Right ventricle myocardium superior (tissue), 1 donor: ENCODE measurements at regions not wholly inside any gene's neighbourhood (a gene's known extent, or its start where the extent isn't known, plus 50 kb on each side); places are given as distances from the start of the nearest gene placed in this dataset.

ENCODE experiments used
- ATAC-seq: fragments of 200-7000 bp; cut with Tn5 transposase; one replicate; pipeline ENCODE4 v1.9.1; 2020; ENCODE audit warnings: mild to moderate bottlenecking; ENCODE audit not compliant: poor library complexity
- DNase-seq: peaks from one replicate; pipeline ENCODE4 v3.0.0-alpha.2; 2020
- intact Hi-C: fragments of 100-400 bp; cut with DNase I; formaldehyde crosslinking; loops from one replicate; pipeline ENCODE4 v1.11.2; 2022
- donor health status: DM: no; HTN: yes; CAD: no; lungs with severe emphysema.

- ATAC-seq (no peak), DNase-seq (no peak)
- intact Hi-C loops, result no loop called here
Observed at GRCh38 chr3:178297740-178298139, 238.5 kb upstream of the KCNMB2 start.

- intact Hi-C loops, result no loop called here
- no peak for ATAC-seq
- DNase-seq, result no peak
Observed at GRCh38 chr3:178300441-178300959, 235.7 kb upstream of the KCNMB2 start.

GRCh38 chr3:178302966-178303930 is 233.0 kb upstream of the KCNMB2 start:
- DNase-seq, result no peak
- no peak for ATAC-seq
- intact Hi-C loops, result no loop called here

GRCh38 chr3:178304758-178305467 is 231.3 kb upstream of the KCNMB2 start:
- ATAC-seq (no peak), DNase-seq (no peak)
- intact Hi-C loops, result no loop called here

GRCh38 chr3:178306432-178307115 is 229.7 kb upstream of the KCNMB2 start:
- intact Hi-C loops, result no loop called here
- ATAC-seq (no peak), DNase-seq (no peak)

- ATAC-seq (no peak), DNase-seq (no peak)
- intact Hi-C loops, result no loop called here
Observed at GRCh38 chr3:178308771-178309170, 227.5 kb upstream of the KCNMB2 start.

GRCh38 chr3:178310949-178311348 is 225.3 kb upstream of the KCNMB2 start:
- intact Hi-C loops, result no loop called here

GRCh38 chr3:178313716-178314115 is 222.5 kb upstream of the KCNMB2 start:
- intact Hi-C loops, result no loop called here
- DNase-seq, result no peak
- ATAC-seq, result no peak

More at GRCh38 chr3:178310949-178311348, 225.3 kb upstream of the KCNMB2 start:
- no peak for ATAC-seq
- DNase-seq, result no peak

- DNase-seq (no peak), ATAC-seq (no peak)
- intact Hi-C loops, result no loop called here
Observed at GRCh38 chr3:178318340-178318739, 217.9 kb upstream of the KCNMB2 start.

GRCh38 chr3:178318941-178319816 is 217.1 kb upstream of the KCNMB2 start:
- intact Hi-C loops, result no loop called here
- no peak for ATAC-seq
- DNase-seq, result no peak

GRCh38 chr3:178320456-178321351 is 215.5 kb upstream of the KCNMB2 start:
- ATAC-seq (peak; percentile 95), DNase-seq (peak; percentile 73)
- intact Hi-C loops, result no loop called here

GRCh38 chr3:178324356-178324755 is 211.9 kb upstream of the KCNMB2 start:
- no peak for DNase-seq
- intact Hi-C loops, result no loop called here
- ATAC-seq, result no peak

- intact Hi-C loops, result no loop called here
- no peak for ATAC-seq
Observed at GRCh38 chr3:178325330-178325729, 210.9 kb upstream of the KCNMB2 start.

GRCh38 chr3:178329936-178330335 is 206.3 kb upstream of the KCNMB2 start:
- intact Hi-C loops, result no loop called here
- DNase-seq (no peak), ATAC-seq (no peak)

More at GRCh38 chr3:178325330-178325729, 210.9 kb upstream of the KCNMB2 start:
- no peak for DNase-seq

GRCh38 chr3:178334239-178334638 is 202.0 kb upstream of the KCNMB2 start:
- intact Hi-C loops, result no loop called here
- DNase-seq (no peak), ATAC-seq (no peak)

- ATAC-seq (no peak), DNase-seq (no peak)
- intact Hi-C loops, result no loop called here
Observed at GRCh38 chr3:178336336-178336735, 199.9 kb upstream of the KCNMB2 start.

- DNase-seq (no peak), ATAC-seq (no peak)
- intact Hi-C loops, result no loop called here
Observed at GRCh38 chr3:178340506-178340905, 195.7 kb upstream of the KCNMB2 start.
